ENCODE measurements at regions not wholly inside any gene's neighbourhood (a gene's known extent, or its start where the extent isn't known, plus 50 kb on each side); places are given as distances from the start of the nearest gene placed in this dataset.

DNA sequence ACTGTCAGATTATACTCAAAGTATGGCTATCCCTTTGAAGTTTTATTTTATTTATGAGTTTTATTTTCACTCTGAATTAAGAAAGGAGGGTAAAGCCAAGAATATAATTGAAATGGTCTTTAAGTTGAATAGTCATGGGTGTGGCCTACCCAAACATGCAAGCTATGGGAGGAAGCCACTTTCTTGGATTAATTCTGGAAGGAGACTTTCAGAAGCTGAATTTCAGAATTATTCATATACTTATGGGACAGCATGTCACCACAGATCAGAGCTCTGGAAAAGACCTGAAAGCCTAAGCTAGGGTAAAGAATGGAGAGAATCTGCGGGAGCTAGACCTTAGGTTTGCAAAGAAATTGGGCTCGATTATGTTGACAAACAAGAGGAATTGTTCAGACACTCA, 242.4 kb upstream of the FKBP1C start:
- Histone ChIP-seq H3K4me3 (ENCODE audit: insufficient read depth, low read depth, low read length) (no peak overlapping the region), H3K4me1 (ENCODE audit: control insufficient read depth, insufficient read depth, low read length) (no peaks in the 10 kb centered on the region), H3K23ac (ENCODE audit: low read depth, low read length) (no peak overlapping the region), H3K4me2 (ENCODE audit: low read depth, low read length) (no peak overlapping the region), H4K5ac (ENCODE audit: low read depth, low read length) (no peak overlapping the region), H3K9me1 (ENCODE audit: insufficient read depth, low read length) (no peaks in the 10 kb centered on the region), H2BK15ac (ENCODE audit: low read depth, low read length) (no peak overlapping the region), H3K14ac (replicated peaks; ENCODE audit: low read depth, low read length) (no peak overlapping the region), H3K79me1 (ENCODE audit: low read depth in 1 of 2, low read length in 2 of 2) (no peaks in the 10 kb centered on the region), H3K9me3 (ENCODE audit: control insufficient read depth, insufficient read depth, low read length) (no peaks in the 10 kb centered on the region), H3K36me3 (ENCODE audit: control insufficient read depth, insufficient read depth, low read length) (no peaks in the 10 kb centered on the region), H3K4ac (ENCODE audit: low read depth, low read length) (no peak overlapping the region), H4K20me1 (ENCODE audit: insufficient read depth, low read length) (no peaks in the 10 kb centered on the region), H3K9ac (ENCODE audit: low read depth, low read length) (no peak overlapping the region), H2BK120ac (ENCODE audit: low read depth, low read length) (no peak overlapping the region), H4K91ac (ENCODE audit: insufficient read depth, low read depth, low read length) (no peak overlapping the region), H3K27ac (ENCODE audit: insufficient read depth, low read length) (no peak overlapping the region), H2BK5ac (ENCODE audit: low read depth, low read length, poor library complexity, severe bottlenecking) (no peak overlapping the region), H3K18ac (ENCODE audit: low read depth, low read length) (no peak overlapping the region), H3K27me3 (ENCODE audit: control insufficient read depth, insufficient read depth, low read length) (no peaks in the 10 kb centered on the region), H2AK5ac (ENCODE audit: low read depth, low read length) (no peak overlapping the region), H2AFZ (replicated peaks; ENCODE audit: low read length, poor library complexity) (no peak overlapping the region), H2BK20ac (ENCODE audit: low read depth, low read length) (no peak overlapping the region), H2AK9ac (replicated peaks; ENCODE audit: low read depth, low read length, poor library complexity) (no peak overlapping the region), H4K8ac (ENCODE audit: low read depth in 2 of 2, low read length in 2 of 2) (no peak overlapping the region), H3K56ac (ENCODE audit: extremely low read depth, insufficient read depth, low read length) (no peak overlapping the region)
- no CpG with 5 or more reads among the region's 2 CpGs for WGBS, 2 experiments (ENCODE audit: extremely low coverage in 2 of 2, insufficient read length in 1 of 2)
- ChIA-PET POLR2A (ENCODE audit: unreplicated experiment) (no interaction called here), CTCF (no interaction called here)
- no peak for ATAC-seq (ENCODE audit: low read depth)
- TF ChIP-seq, protein P1, sequence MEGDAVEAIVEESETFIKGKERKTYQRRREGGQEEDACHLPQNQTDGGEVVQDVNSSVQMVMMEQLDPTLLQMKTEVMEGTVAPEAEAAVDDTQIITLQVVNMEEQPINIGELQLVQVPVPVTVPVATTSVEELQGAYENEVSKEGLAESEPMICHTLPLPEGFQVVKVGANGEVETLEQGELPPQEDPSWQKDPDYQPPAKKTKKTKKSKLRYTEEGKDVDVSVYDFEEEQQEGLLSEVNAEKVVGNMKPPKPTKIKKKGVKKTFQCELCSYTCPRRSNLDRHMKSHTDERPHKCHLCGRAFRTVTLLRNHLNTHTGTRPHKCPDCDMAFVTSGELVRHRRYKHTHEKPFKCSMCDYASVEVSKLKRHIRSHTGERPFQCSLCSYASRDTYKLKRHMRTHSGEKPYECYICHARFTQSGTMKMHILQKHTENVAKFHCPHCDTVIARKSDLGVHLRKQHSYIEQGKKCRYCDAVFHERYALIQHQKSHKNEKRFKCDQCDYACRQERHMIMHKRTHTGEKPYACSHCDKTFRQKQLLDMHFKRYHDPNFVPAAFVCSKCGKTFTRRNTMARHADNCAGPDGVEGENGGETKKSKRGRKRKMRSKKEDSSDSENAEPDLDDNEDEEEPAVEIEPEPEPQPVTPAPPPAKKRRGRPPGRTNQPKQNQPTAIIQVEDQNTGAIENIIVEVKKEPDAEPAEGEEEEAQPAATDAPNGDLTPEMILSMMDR (conservative IDR thresholded peaks at IDR 0.05; ENCODE audit: low read depth, low read length) = no peak
- TF ChIP-seq RCOR1 (IDR thresholded peaks at IDR 0.05; ENCODE audit: insufficient replicate concordance, low read length) = no peak
- no peak for TF ChIP-seq BHLHE40 (IDR thresholded peaks at IDR 0.05; ENCODE audit: low read depth, low read length)
- TF ChIP-seq SMC3 (IDR thresholded peaks at IDR 0.05; ENCODE audit: low read depth, low read length) = no peak
- TF ChIP-seq MAFK (IDR thresholded peaks at IDR 0.05; ENCODE audit: low read depth, low read length) = no peak
- no peak for TF ChIP-seq CHD1 (IDR thresholded peaks at IDR 0.05; ENCODE audit: low read depth, low read length)
- no peak for TF ChIP-seq RFX5 (IDR thresholded peaks at IDR 0.05; ENCODE audit: low read depth, low read length)
- TF ChIP-seq MAZ (IDR thresholded peaks at IDR 0.05; ENCODE audit: borderline replicate concordance, low read depth, low read length) = no peak
- TF ChIP-seq FOS (IDR thresholded peaks at IDR 0.05; ENCODE audit: low read depth, low read length) = no peak
- in situ Hi-C loops (cut with MboI; ENCODE audit: low sequenced_read_pairs) = no loop called here
- dilution Hi-C loops (cut with HindIII; ENCODE audit: low sequenced_read_pairs, unreplicated experiment) = no loop called here
- intact Hi-C loops (cut with micrococcal nuclease) = no loop called here
- no peak for DNase-seq
- BruUV-seq (replicated peaks) = no TSS peak

Data from IMR-90 (cell line).